ENCODE measurements at regions not wholly inside any gene's neighbourhood (a gene's known extent, or its start where the extent isn't known, plus 50 kb on each side); places are given as distances from the start of the nearest gene placed in this dataset.
"Not testable (repeated sequence)": the region's sequence is repeated elsewhere in the genome, so short reads cannot be mapped to it uniquely, and the experiment has no call there.

GRCh38 chrX:45515262-45516215, 314.9 kb upstream of the DIPK2B start:
- ChIA-PET POLR2A (no interaction called here), CTCF (interaction anchor here (0.7 to 1.2 kb wide), 3 partner anchors 9 to 183 kb away, joined by 3 read pairs; no protein-coding TSS in a partner anchor)
- H3K27ac Mint-ChIP-seq = no peak overlapping the region
- H3K36me3 Mint-ChIP-seq (ENCODE audit: low read depth) = no peaks in the 10 kb centered on the region
- TF ChIP-seq CTCF (IDR thresholded peaks at IDR 0.05) = peak; percentile 38
- peaks cover 8% of the 10 kb centered on the region for H3K4me1 Mint-ChIP-seq (ENCODE audit: low read depth)
- H3K4me3 Mint-ChIP-seq = no peak overlapping the region
- peak; percentile 72 for ATAC-seq
- DNase-seq = peak; percentile 38
- intact Hi-C loops (cut with micrococcal nuclease) = loop anchor here (10.0 kb wide), 1 partner anchor 229 kb away; no protein-coding TSS in a partner anchor
- H3K9me3 Mint-ChIP-seq = no peaks in the 10 kb centered on the region
- no peaks in the 10 kb centered on the region for H3K27me3 Mint-ChIP-seq

- POLR2A ChIA-PET = no interaction called here
- no peak for ATAC-seq
- no peak for TF ChIP-seq CTCF (IDR thresholded peaks at IDR 0.05)
- Mint-ChIP-seq H3K27ac (no peak overlapping the region), H3K27me3 (no peaks in the 10 kb centered on the region), H3K9me3 (no peaks in the 10 kb centered on the region), H3K4me3 (no peak overlapping the region), H3K36me3 (ENCODE audit: low read depth) (no peaks in the 10 kb centered on the region), H3K4me1 (ENCODE audit: low read depth) (peaks cover 8% of the 10 kb centered on the region)
- intact Hi-C loops (cut with micrococcal nuclease) = loop anchor here (10.0 kb wide), 1 partner anchor 232 kb away; no protein-coding TSS in a partner anchor
- DNase-seq = no peak
- CTCF ChIA-PET = no interaction called here
Observed at GRCh38 chrX:45513042-45513441, 312.4 kb upstream of the DIPK2B start.

- CTCF ChIA-PET = no interaction called here
- ATAC-seq (no peak), DNase-seq (no peak)
- H3K27me3 Mint-ChIP-seq = no peaks in the 10 kb centered on the region
- H3K4me3 Mint-ChIP-seq = no peak overlapping the region
- peaks cover 10% of the 10 kb centered on the region for H3K4me1 Mint-ChIP-seq (ENCODE audit: low read depth)
- POLR2A ChIA-PET = no interaction called here
- H3K27ac Mint-ChIP-seq = no peak overlapping the region
- H3K36me3 Mint-ChIP-seq (ENCODE audit: low read depth) = no peaks in the 10 kb centered on the region
- H3K9me3 Mint-ChIP-seq = no peaks in the 10 kb centered on the region
- intact Hi-C loops (cut with micrococcal nuclease) = no loop called here
- no peak for TF ChIP-seq CTCF (IDR thresholded peaks at IDR 0.05)
Observed at GRCh38 chrX:45508454-45508853, 307.8 kb upstream of the DIPK2B start.

- Mint-ChIP-seq H3K9me3 (no peaks in the 10 kb centered on the region), H3K36me3 (ENCODE audit: low read depth) (no peaks in the 10 kb centered on the region), H3K27ac (no peak overlapping the region), H3K4me1 (ENCODE audit: low read depth) (peaks cover 10% of the 10 kb centered on the region), H3K4me3 (no peak overlapping the region), H3K27me3 (peaks cover 3% of the 10 kb centered on the region)
- POLR2A ChIA-PET = no interaction called here
- intact Hi-C loops (cut with micrococcal nuclease) = no loop called here
- no peak for TF ChIP-seq CTCF (IDR thresholded peaks at IDR 0.05)
- CTCF ChIA-PET = no interaction called here
- ATAC-seq (no peak), DNase-seq (no peak)
Observed at GRCh38 chrX:45506149-45506730, 305.6 kb upstream of the DIPK2B start.

GRCh38 chrX:45505214-45505613, 304.5 kb upstream of the DIPK2B start:
- intact Hi-C loops (cut with micrococcal nuclease) = no loop called here

GRCh38 chrX:45503787-45504362, 303.2 kb upstream of the DIPK2B start:
- CTCF ChIA-PET, POLR2A ChIA-PET: not testable (repeated sequence)

More at GRCh38 chrX:45505214-45505613, 304.5 kb upstream of the DIPK2B start:
- H3K27me3 Mint-ChIP-seq = peaks cover 3% of the 10 kb centered on the region
- DNase-seq = peak; percentile 14
- no peaks in the 10 kb centered on the region for H3K36me3 Mint-ChIP-seq (ENCODE audit: low read depth)
- H3K27ac Mint-ChIP-seq = no peak overlapping the region
- no peak for TF ChIP-seq CTCF (IDR thresholded peaks at IDR 0.05)
- peaks cover 10% of the 10 kb centered on the region for H3K4me1 Mint-ChIP-seq (ENCODE audit: low read depth)
- no peak overlapping the region for H3K4me3 Mint-ChIP-seq
- POLR2A ChIA-PET = no interaction called here
- CTCF ChIA-PET = no interaction called here
- H3K9me3 Mint-ChIP-seq = no peaks in the 10 kb centered on the region
- ATAC-seq = peak; percentile 55

More at GRCh38 chrX:45503787-45504362, 303.2 kb upstream of the DIPK2B start:
- H3K9me3 Mint-ChIP-seq; intact Hi-C loops (cut with micrococcal nuclease); H3K36me3 Mint-ChIP-seq (ENCODE audit: low read depth); H3K4me3 Mint-ChIP-seq; H3K27ac Mint-ChIP-seq; ATAC-seq; H3K27me3 Mint-ChIP-seq; DNase-seq: not testable (repeated sequence)
- peaks cover 10% of the 10 kb centered on the region for H3K4me1 Mint-ChIP-seq (ENCODE audit: low read depth)
